Femur (tissue), 1 donor: ENCODE measurements at regions not wholly inside any gene's neighbourhood (a gene's known extent, or its start where the extent isn't known, plus 50 kb on each side); places are given as distances from the start of the nearest gene placed in this dataset.
A peak's percentile ranks its signal among the peaks of the same experiment; 100 is the strongest.
"Not testable (repeated sequence)": the region's sequence is repeated elsewhere in the genome, so short reads cannot be mapped to it uniquely, and the experiment has no call there.

Experiments used
- DNase-seq: peaks from one replicate; pipeline ENCODE4 v3.0.0-alpha.2; 2017

DNA sequence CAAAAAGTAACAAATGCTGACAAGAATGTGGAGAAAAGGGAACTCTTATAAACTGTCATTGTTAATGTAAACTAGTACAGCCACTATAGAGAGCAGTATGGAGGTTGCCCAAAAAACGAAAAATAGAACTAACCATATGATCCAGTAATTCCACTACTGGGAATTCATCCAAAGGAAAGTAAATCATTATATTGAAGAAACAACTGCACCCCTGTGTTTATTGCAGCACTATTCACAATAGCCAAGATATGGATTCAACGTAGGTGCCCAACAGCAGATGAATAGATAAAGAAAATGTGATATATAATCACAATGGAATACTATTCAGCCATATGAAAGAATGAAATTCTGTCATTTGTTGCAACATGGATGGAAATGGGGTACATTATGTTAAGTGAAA is 188.0 kb upstream of the E2F7 start:
- no peak for DNase-seq

DNA sequence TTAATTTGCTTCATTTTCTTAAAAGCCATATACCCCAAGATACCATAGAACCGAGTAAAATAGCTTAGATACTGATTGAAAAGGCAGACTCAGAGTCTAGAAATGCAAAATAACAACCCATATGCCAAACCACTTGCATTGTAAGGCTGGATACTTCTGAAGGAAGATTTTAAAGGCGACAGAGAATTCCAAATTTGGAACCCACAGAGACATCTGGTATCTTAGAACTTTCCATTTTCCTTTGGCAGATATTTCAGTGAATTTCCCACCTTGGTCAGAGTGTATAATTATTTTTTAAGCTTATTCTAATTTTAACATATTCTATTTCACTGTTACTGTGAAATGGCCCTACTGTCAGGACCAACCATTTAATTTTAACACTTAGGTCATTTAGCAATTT is 186.4 kb upstream of the E2F7 start:
- no peak for DNase-seq

DNA sequence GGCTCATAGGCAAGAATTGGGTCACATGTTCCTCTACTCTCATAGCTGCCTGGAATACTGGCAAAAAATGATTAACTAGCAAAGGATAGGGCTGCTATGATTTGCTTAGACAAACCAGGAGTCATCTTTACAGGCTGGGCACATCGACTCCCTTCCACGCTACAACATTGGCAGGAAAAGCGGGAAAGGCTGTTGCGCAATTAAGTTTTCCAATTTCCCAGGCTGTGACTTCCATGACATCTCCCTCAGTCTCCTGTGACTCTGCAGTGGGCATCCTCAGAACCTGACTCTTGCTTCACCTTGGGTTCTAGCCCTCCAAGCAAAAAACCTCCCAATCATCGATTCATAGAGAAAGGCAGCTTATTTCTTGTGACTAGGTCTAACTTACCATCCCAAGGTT is 184.5 kb upstream of the E2F7 start:
- DNase-seq = no peak

DNA sequence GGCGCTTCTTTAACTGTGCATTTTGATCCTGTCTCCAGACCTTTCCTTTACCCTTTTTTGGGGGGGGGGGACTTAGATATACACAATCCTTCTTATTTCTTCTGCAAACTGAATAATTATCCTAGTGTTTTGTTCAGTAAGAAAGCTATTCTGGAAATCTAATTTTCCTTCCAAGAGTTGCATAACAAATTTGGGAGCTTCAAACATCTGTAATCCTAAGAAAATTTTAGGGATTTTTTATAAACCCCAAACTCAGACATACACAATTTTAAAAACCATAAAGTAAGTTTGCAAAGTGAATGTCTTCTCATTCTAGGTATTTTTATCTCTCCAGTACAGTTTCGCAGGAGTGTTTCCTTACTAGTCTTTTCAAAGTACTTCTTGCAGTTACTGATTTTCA is 182.7 kb upstream of the E2F7 start:
- DNase-seq = no peak

DNA sequence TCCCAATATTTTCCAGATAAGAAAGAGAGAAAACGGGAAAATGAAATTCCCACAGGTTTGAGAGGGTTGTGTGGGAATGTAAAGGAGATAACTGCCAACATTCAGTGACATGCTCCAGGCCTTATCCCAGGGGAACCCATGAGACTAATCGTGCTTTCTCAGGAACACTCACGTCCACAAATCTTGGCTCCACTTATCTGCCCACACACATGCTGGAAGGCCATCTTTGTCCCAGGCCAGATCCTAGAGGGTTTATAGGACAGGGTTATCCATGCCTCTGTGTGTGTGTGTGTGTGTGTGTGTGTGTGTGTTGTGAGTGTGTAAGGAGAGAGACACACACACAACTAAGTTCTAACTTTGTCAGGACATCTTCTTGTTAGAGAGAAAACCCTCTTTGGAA is 182.2 kb upstream of the E2F7 start:
- no peak for DNase-seq

DNA sequence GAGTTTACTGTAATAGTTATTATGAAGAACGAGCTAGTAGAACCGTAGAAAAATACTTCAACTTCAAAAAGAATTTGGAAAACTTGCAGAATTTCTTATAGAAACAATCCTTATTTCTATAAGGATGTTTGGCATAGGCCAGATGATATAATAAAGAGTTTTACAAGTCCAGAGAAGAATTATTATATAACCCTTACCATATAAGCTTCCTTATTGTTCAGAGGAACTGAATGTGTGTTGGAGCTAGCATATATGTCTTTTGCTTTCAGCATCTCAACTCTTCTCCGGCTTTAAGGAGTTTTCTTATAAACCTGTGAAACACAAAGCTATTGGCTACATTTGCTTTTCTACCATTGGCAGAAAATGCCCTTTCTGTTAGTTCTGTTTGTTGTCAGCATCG is 178.0 kb upstream of the E2F7 start:
- DNase-seq = no peak

DNA sequence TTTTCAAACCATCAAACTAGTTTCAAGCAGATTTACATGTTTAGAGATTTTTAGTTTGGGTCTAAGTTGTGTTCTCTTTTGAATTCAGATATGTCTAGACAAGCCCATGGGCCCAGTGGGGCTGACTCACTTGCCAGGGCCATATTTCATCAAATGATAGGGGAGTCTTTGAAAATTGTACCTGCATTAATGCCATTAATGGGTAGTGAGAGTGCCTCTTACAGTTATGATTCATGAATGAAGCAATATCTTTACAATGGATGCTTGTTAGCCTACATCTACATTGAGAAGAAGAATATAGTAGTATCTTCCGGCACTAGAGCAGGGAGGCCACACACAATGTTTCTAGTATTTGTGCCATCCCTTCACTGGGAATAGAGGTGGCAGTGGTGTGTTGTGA is 174.2 kb upstream of the E2F7 start:
- no peak for DNase-seq

DNA sequence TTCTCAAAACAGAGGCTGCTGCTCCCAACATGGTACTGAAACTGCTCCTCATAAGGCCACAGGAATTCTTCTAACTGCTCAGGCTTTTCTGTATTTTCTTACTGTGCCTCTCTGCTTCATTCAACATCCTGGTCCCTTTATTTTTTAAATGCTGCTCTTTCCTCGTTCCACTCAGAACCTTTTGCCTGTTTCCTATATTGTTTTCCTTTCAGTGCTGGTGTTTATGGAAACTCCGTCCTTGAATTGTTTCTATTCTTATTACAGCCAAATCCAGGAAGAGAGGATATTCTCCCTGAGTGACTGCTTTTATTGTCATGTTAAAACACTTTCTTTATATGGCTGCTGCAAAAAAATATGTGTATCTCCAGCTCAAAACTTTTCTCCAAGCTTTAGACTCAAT is 173.0 kb upstream of the E2F7 start:
- no peak for DNase-seq

DNA sequence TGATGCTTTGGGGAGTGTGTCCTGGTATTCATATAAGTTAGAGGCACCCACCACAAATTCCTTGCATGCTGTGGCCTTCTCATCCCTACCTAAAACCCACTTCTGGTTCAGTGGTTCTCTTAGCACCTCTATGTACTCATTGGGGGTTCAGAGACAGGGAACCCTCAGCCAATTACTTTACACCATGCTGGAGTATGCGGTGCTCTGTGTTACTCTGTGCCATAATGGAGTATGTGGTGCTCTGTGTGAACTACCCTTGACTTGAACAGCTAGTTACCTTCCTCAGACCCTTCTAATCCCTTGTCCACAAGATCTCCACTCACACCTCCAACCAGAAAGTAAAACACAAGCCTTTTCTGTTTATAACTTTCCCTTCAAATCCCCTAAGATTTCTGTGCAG is 172.5 kb upstream of the E2F7 start:
- no peak for DNase-seq

DNA sequence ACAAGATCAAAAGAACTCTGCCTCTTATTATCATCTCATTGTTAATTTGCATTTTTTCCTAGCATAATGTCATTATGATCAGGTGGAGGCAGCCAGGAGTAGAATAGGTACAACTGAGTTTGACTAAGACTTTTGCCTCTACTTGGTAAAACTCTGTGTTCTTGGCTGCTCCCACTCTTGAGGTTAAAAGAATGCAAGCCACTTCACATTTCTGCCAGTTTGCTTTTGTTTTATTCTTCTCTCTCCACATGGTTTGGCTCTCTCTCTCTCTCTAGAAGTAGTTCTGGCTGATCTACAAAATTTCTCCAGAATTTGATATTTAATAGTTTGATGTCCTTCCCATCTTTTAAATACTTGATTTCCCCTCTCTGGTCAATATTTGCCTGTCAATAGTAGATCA is 170.7 kb upstream of the E2F7 start:
- no peak for DNase-seq

DNA sequence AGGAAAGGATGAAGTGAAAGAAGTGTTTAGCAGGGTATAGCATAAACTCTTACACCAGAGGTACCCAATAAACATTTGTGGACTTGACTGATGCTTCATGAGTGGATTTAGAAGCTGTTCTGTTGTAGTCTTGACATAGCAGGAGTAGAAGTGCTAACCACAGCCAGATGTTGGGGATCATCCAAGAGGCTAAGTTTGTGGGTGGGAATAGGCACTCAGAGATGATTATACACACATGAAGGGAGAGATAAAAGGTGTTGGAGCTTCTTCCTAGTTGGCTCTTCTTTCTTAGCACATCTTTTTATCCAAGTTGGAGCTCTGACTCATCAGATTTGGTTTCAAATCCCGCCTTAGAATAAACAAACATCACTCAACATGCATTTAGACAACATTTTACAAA is 166.7 kb upstream of the E2F7 start:
- peak; percentile 24 for DNase-seq

DNA sequence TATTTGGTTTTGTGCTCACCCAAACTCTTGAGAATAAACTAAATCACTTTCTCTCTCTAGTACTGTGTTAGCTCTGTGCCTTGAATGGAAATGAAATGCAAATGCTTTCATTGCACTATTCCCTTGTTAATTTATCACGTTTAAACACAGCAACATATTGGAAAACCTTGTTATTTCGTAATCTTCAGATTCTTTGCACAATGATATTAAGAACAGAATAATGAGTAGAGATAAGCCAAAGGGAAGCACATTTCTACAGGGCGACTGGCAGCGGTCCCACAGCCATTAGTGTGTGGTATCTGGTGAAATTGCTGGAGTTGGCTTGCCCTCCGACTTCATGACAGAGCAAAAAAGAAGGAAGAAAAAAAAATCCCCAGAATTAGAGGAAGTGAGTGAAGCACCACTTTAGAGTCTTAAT is 166.1 kb upstream of the E2F7 start:
- DNase-seq = peak; percentile 35

DNA sequence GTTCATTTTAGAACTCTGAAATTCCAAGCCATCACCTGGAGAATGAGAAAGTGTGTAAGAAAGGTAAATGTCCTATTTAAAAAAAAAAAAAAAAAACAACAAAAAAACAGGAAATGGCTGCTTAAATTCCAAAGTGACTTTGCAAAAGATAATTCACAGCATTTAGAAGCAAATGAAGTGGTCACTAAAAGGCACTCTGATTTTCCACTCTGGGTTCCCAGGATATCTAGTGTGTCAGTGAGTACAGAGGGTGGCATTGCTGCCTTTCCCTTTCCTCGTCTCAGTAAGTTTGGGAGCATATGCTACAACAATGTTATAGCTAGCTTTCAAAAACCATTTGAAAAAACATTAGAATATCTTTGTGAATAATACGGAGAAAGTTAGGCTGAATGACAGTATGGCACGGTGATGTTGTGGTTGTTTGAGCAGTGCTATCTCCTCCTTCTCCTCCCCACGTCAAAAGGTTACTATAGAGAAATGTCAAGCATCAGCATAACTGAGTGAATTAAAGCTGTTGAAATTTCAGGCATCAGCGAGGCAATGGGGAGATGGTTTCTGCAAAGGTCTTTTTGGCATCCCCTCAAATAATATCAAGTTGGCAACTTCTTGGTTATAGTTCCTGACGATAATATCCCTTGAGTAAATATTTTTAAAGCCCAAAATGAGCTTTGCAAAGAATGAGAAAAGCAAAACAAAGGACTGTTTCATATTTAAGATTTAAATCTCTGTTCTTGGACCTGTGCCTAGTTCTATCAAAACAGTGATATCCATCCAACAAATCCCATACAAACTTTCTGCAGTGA is 164.5 kb upstream of the E2F7 start:
- no peak for DNase-seq

DNA sequence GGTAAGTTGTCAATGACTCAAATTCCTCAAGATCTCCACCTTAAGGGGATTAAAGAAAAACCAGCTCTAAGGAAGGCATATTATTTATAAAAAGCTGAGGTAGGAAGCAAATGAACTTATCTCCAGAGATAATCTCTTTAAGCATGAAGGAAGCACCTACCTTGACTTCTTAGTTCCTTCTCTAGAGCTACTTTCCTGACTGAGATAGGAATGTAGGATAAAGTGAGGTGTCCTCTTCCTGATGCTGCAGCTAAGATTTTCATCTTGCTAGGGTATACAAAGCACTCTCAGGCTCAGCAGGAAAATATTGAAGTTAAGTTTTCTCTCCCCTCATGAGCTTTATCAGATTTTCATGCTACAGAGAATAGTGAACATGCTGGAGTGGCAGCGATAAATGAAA is 163.0 kb upstream of the E2F7 start:
- no peak for DNase-seq

DNA sequence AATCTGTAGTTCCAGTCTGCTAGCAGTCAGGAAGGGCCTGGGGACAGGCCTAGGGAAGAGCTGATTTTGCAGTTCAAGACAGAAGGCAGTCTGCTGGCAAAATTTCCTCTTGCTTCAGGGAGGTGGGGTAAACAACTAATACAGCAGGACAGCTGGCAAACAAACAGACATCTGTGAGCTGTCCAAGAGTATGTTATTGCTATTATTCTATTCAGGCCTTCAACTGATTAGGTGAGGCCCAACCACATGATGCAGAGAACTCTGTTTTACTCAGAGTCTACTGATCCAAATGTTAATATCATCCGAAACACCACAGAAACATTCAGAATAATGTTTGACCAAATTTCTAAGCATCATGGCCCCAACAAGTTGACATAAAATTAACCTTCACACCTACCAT is 161.0 kb upstream of the E2F7 start:
- no peak for DNase-seq

DNA sequence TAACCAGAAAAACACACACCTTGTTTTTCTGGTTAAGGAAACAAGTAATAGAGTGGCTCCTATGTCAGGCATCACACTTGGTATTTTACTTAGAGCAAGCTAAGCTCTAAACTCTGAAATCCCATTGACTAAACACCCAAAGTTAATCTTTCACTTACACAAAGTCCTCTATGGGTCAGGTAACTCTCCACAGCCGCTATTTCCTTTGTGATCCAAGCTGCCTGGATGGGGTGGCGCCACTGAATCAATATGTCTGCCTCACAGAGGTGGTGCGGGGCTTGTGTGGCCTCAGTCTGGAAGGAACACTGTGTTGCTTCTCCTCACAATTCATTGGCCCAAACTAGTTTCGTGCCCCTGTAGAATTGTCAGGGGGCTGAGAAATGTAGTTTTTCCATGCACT is 160.0 kb upstream of the E2F7 start:
- DNase-seq = no peak

DNA sequence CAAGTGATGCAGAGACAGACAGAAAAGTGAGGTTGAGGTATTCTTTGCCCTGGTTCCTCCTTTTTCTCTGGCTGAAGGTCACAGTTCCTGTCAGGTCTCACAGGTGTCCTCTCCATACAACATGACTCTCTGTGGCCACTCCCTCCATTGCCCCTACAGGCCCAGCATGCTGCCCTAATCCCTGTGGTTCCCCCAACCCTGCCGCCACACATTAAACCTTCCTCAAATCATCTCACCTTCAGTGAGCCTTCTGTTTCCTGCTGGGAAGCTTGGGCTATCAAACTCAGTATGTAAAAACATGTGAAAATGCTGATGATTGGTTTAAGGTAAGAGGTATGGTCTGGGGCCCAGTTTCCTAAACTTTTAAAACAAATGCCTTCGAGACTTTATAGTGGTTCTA is 159.0 kb upstream of the E2F7 start:
- no peak for DNase-seq

DNA sequence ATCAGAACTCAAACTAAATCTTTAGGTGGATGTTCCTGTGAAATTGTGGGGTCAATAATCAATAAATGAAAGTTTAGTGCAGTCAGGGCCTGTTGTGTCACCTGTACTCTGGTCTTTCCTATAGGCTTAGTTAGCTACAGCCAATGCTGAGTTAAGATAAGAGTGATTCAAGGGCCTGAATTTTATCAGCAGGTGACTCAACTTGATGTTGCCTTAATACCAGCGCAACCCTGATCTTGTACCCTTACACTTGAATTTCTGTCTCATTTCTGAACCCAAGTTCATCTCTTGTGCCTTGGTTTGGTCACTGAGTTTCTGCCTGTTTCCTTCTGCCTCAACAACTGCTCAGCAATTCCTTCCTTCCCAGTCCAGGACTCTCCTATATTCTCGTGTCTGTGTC is 157.0 kb upstream of the E2F7 start:
- DNase-seq = no peak

DNA sequence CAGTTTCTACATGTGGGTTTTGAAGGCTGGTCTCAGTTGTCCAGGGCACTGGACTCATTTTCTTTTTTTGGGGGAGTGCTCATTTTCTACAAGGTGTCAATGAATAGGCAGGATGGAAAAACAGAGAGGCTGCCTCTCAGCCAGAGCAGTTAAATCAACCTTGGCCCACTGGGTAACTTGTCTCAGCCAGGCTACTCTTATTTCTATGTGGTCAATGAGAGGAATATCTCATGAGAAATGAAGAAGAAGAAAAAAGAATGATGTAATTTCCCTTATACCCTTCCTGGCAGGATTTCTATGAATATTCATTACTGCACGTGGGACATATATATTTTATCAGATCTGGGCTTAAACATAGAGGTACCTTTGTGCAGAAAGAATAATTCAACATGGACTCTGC is 155.2 kb upstream of the E2F7 start:
- no peak for DNase-seq

DNA sequence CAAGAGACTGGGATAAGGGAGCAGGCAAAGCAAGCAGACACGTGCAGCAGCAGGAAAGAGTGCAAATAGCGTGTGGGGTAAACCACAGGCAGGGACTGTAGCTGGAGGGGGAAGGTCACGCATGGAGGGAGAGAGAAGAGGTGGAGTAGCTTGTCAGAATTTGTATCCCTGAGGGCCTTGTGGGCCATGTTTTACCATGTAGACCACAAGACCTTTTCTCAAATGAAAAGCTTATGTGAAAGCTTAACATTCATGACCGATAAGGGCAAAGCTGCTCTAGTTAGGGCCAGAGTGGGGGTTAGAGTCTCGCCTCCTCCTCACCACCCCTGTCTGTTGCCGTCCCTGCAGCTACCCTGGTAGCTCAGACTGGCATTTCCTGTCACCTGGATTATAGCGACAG is 152.9 kb upstream of the E2F7 start:
- no peak for DNase-seq

DNA sequence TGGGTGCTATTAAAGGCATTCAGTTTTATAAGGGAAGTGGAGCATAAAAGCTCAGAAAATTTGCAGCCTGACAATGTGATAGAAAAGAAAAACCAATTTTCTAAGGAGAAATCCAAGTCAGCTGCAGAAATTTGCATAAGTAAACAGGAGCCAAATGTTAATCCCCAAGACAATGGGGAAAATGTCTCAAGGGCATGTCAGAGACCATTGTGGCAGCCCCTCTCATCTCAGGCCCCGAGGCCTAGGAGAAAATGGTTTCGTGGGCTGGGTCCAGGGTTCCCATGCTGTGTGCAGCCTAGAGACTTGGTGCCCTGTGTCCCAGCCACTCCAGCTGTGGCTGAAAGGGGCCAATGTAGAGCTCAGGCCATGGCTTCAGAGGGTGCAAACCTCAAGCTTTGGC is 150.8 kb upstream of the E2F7 start:
- DNase-seq = not testable (repeated sequence)

DNA sequence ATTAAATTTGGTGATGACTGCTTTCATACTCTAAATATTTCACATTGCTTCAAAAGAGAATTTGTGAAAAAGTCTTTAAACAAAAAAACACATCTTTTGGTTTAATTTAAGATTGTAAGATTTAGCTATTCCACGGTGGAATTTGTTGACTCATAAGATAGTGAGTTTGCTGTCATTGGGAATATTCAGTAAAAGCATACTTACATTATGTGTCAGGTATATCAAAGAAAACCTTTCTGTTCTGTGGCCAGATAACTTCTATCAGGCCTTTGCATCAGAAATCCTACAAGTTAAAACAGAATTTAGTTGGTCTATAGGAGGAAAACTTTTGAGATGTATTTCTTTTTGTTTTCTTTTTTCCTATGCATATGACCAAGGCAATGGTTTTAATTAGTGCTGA is 148.8 kb upstream of the E2F7 start:
- DNase-seq = no peak

DNA sequence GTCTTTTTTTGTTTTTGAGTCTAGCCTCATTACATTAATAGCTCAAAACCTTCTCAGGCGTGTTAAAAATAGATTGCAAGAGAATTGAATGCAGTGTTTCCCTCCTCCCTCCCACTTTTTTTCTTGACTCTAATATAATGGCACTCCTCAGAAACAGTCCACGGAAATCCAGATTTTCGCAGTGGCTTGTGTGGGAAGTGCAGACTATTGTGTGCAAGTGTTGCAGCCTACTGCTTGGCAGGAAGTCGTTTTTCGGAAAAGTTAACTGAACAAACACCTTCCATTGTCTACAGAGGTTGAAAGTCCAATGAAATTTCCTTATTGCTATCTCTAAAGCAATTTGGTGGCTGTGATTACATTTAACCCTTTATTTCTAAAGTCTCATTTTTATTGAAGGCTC is 147.9 kb upstream of the E2F7 start:
- no peak for DNase-seq

DNA sequence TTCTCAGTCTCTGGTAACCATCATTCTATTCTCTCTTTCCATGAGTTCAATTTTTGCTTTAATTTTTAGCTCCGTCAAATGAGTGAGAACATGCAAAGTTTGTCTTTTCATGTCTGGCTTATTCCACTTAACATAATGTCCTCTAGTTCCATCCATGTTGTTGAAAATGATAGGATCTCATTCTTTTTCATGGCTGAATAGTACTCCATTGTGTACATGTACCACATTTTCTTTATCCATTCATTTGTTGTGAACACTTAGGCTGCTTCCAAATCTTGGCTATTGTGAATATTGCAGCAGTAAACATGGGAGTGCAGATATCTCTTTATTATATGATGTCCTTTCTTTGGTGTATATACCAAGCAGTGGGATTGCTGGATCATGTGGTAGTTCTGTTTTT is 145.4 kb upstream of the E2F7 start:
- DNase-seq = no peak

DNA sequence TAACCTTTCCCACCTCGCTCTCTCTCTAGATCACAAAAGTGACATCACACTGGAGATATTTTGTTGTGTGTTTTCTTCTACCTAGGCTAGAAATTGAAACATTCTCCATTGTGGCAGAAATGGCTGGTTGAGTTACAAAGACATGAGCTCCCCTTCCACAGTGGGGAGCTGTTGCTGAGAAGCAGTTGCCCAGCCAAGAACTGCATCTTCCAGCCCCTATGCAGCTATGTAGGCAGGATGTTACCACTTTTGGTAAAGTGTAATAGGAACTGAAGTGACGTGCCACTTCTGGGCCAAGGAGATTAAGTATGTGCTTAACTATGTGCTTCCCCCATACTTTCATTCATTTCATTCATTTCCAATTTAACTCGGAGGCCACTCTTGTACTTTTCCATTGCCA is 138.7 kb upstream of the E2F7 start:
- DNase-seq = no peak
